CD14-positive monocyte (primary cell): ENCODE measurements at regions not wholly inside any gene's neighbourhood (a gene's known extent, or its start where the extent isn't known, plus 50 kb on each side); places are given as distances from the start of the nearest gene placed in this dataset.

Experiments used
- DNase-seq, 3 donors: peaks; one replicate each; pipeline ENCODE4 v3.0.0-alpha.2; 2011 to 2022
- H2AFZ ChIP-seq: 2 replicates; pipeline ENCODE4 v1.6.0; 2012; ENCODE audit warnings: mild to moderate bottlenecking, low read depth, low read length, inconsistent platforms; ENCODE audit not compliant: insufficient read depth, poor library complexity, severe bottlenecking
- H3K27ac ChIP-seq, 2 donors: 1 replicate in 1 of 2; 2 replicates in 1 of 2; pipeline ENCODE4 v1.5.1; 2012 to 2013; ENCODE audit warnings: low read length in 2 of 2, control low read depth in 1 of 2, inconsistent platforms in 1 of 2, low read depth in 1 of 2, mild to moderate bottlenecking in 1 of 2
- H3K27me3 ChIP-seq, 2 donors: one replicate each; pipeline versions ENCODE4 v1.6.0 to v1.6.1; 2011 to 2013; ENCODE audit warnings: low read length in 2 of 2; ENCODE audit not compliant: control insufficient read depth in 2 of 2, insufficient read depth in 2 of 2
- H3K36me3 ChIP-seq, 2 donors: replicated peaks in 1 of 2; 1 replicate in 1 of 2; 2 replicates in 1 of 2; pipeline versions ENCODE4 v1.5.1 to v1.6.1; 2012 to 2013; ENCODE audit warnings: low read length in 2 of 2, control low read depth in 1 of 2, inconsistent platforms in 1 of 2, mild to moderate bottlenecking in 1 of 2; ENCODE audit not compliant: insufficient read depth in 2 of 2, control insufficient read depth in 1 of 2
- H3K4me1 ChIP-seq, 2 donors: 1 replicate in 1 of 2; 2 replicates in 1 of 2; pipeline versions ENCODE4 v1.5.1 to v1.6.1; 2012 to 2013; ENCODE audit warnings: low read length in 2 of 2, control low read depth in 1 of 2, inconsistent platforms in 1 of 2, mild to moderate bottlenecking in 1 of 2, moderate library complexity in 1 of 2; ENCODE audit not compliant: insufficient read depth in 2 of 2, control insufficient read depth in 1 of 2
- H3K4me2 ChIP-seq: replicated peaks from 2 replicates; pipeline ENCODE3; 2012; ENCODE audit warnings: low read length, moderate library complexity, mild to moderate bottlenecking; ENCODE audit not compliant: poor library complexity, severe bottlenecking; ENCODE audit errors: extremely low read depth
- H3K4me3 ChIP-seq, 3 experiments: fragments of 200-600 bp in 1 of 3; sonication (generic) in 1 of 3; replicated peaks in 1 of 3; 1 replicate in 2 of 3; 2 replicates in 1 of 3; pipeline ENCODE4 v1.5.1; 2011 to 2013; ENCODE audit warnings: low read length in 3 of 3, mild to moderate bottlenecking in 3 of 3, control low read depth in 2 of 3, low read depth in 2 of 3, inconsistent platforms in 1 of 3, moderate library complexity in 1 of 3
- H3K79me2 ChIP-seq: 2 replicates; pipeline ENCODE4 v1.6.0; 2012; ENCODE audit warnings: mild to moderate bottlenecking, control low read depth, inconsistent platforms, low read length, moderate library complexity; ENCODE audit not compliant: insufficient read depth
- H3K9ac ChIP-seq: 2 replicates; pipeline ENCODE4 v1.6.0; 2017; ENCODE audit warnings: low read length, mild to moderate bottlenecking; ENCODE audit not compliant: insufficient read depth, poor library complexity, severe bottlenecking
- H3K9me3 ChIP-seq, 2 donors: replicated peaks in 1 of 2; 1 replicate in 1 of 2; 2 replicates in 1 of 2; pipeline versions ENCODE4 v1.5.1 to v1.6.1; 2012 to 2013; ENCODE audit warnings: low read length in 2 of 2, control low read depth in 1 of 2; ENCODE audit not compliant: control insufficient read depth in 1 of 2, insufficient read depth in 1 of 2
- H4K20me1 ChIP-seq: 2 replicates; pipeline ENCODE4 v1.6.0; 2012; ENCODE audit warnings: mild to moderate bottlenecking, low read length, control low read depth, moderate library complexity; ENCODE audit not compliant: insufficient read depth
- H3K27ac Mint-ChIP-seq, 7 donors: one replicate each; pipeline ENCODE4 v1.8.0; 2020; ENCODE audit warnings: mild to moderate bottlenecking in 7 of 7, mixed read lengths in 7 of 7, moderate library complexity in 6 of 7, inconsistent platforms in 2 of 7
- H3K27me3 Mint-ChIP-seq, 3 donors: one replicate each; pipeline ENCODE4 v1.8.0; 2021 to 2022; ENCODE audit warnings: low read depth in 3 of 3, mild to moderate bottlenecking in 3 of 3, mixed read lengths in 3 of 3, moderate library complexity in 3 of 3, inconsistent platforms in 1 of 3
- H3K36me3 Mint-ChIP-seq, 2 donors: one replicate each; pipeline ENCODE4 v1.8.0; 2020; ENCODE audit warnings: mixed read lengths in 2 of 2, inconsistent platforms in 1 of 2, mild to moderate bottlenecking in 1 of 2
- H3K4me1 Mint-ChIP-seq: one replicate; pipeline ENCODE4 v1.8.0; 2020; ENCODE audit warnings: mild to moderate bottlenecking, mixed read lengths
- H3K4me3 Mint-ChIP-seq, 2 donors: one replicate each; pipeline ENCODE4 v1.8.0; 2020; ENCODE audit warnings: mild to moderate bottlenecking in 2 of 2, mixed read lengths in 2 of 2, moderate library complexity in 1 of 2
- H3K9me3 Mint-ChIP-seq, 7 donors: one replicate each; pipeline ENCODE4 v1.8.0; 2020 to 2022; ENCODE audit warnings: mixed read lengths in 7 of 7, mild to moderate bottlenecking in 6 of 7, moderate library complexity in 6 of 7, inconsistent platforms in 2 of 7
- CTCF ChIP-seq: fragments of 200-600 bp; IDR thresholded peaks from one replicate; pipeline ENCODE4 v1.8.0; 2022; ENCODE audit warnings: antibody characterized with exemption, mild to moderate bottlenecking
- WGBS: methylation state at CpG from one replicate; pipeline ENCODE4 v1.1.5; 2013; ENCODE audit warnings: missing lambda C conversion rate; ENCODE audit not compliant: insufficient coverage; 5-methylcytosine and 5-hydroxymethylcytosine counted together
- intact Hi-C, 2 donors: fragments of 100-400 bp; cut with micrococcal nuclease; formaldehyde crosslinking; loops; one replicate each; pipeline versions ENCODE4 v1.15.0 to v1.15.1; 2023

DNA sequence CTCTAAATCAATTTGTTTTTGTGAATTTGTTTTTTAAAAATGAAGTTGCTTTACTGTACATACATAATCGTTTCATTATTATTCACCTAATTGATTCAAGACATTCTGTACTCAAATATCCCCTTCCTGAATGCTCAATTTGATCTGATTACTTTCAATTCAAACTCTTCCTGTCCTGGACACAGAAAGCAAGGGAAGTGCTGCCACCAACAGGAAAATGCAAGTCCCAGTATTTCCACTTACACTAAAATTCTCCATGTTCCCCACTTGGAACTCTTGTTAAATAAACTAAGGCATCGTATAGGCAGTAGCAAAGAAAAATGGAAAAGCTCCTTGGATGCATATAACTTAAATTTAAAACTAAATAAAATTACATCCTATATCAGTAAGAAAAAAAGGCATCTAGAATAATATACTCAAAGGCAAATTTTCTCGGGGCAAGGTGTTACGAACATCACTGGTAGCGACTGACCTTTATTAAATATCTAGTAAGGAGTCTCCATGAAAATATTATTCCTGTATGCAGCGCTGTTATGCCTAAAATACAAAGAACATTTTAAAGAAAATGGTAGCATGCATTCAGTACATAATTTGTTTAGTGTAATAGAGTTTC lies 72.0 kb upstream of the DBX2 start:
- 14% methylated on average over 1 of the region's 6 CpGs for WGBS
- Histone ChIP-seq H3K27me3 (no peaks in the 10 kb centered on the region), H3K79me2 (no peaks in the 10 kb centered on the region), H4K20me1 (no peaks in the 10 kb centered on the region), H3K9me3 (no peaks in the 10 kb centered on the region), H3K4me3 (no peak overlapping the region), H3K9ac (no peak overlapping the region), H3K4me2 (no peak overlapping the region), H3K36me3 (no peaks in the 10 kb centered on the region), H3K27ac (no peak overlapping the region), H3K4me1 (no peaks in the 10 kb centered on the region), H2AFZ (no peak overlapping the region)
- Mint-ChIP-seq H3K36me3 (no peaks in the 10 kb centered on the region), H3K4me3 (no peak overlapping the region), H3K27ac (no peak overlapping the region), H3K27me3 (peaks cover 0 to 6% (median 0%) of the 10 kb centered on the region in 3 donors), H3K4me1 (no peaks in the 10 kb centered on the region), H3K9me3 (peaks cover 0 to 1% (median 0%) of the 10 kb centered on the region in 7 donors)
- intact Hi-C loops: no loop called here
- TF ChIP-seq CTCF: no peak
- no peak for DNase-seq

DNA sequence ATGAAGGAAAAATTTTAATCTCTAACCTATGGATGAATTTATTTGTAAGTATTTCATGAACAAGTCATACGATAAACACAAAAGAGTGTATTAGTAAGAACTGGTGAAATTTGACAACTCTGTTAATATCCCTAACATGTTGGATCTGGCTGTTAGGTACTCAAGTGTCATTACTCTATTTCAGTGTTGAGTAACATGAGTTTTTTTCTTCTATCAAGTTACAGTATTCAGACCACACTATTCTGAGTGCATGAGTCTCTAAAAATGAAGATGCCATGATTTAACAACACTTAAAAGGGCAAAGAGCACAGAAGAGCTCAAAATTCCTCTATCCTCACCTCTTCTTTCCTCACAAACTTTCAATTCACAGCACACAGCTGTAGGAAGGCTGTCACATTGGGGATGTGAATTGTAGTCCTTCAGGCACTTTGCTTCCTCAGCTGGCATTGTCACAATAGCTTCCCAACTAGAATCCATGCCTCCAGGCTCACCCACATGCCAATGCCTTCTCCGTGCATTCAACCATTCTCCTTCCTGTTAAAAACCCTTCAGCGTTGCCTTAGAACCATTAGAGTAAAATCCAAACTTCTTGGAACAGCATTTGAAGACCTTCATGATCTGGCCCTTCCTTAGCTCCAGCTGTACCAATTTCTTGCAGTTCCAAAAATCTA lies 73.7 kb upstream of the DBX2 start:
- DNase-seq: no peak
- no peaks in the 10 kb centered on the region for H3K4me1 ChIP-seq
- Mint-ChIP-seq H3K4me1 (no peaks in the 10 kb centered on the region), H3K27ac (no peak overlapping the region), H3K36me3 (no peaks in the 10 kb centered on the region), H3K27me3 (peaks cover 0 to 7% (median 0%) of the 10 kb centered on the region in 3 donors), H3K4me3 (no peak overlapping the region), H3K9me3 (no peaks in the 10 kb centered on the region)
- no peaks in the 10 kb centered on the region for H3K9me3 ChIP-seq
- H3K79me2 ChIP-seq: no peaks in the 10 kb centered on the region
- no peaks in the 10 kb centered on the region for H3K36me3 ChIP-seq
- H4K20me1 ChIP-seq: no peaks in the 10 kb centered on the region
- H3K4me3 ChIP-seq: no peak overlapping the region
- no peak for TF ChIP-seq CTCF
- no peak overlapping the region for H3K9ac ChIP-seq
- H3K4me2 ChIP-seq: no peak overlapping the region
- intact Hi-C loops: no loop called here
- no peak overlapping the region for H3K27ac ChIP-seq
- no peaks in the 10 kb centered on the region for H3K27me3 ChIP-seq
- 100% methylated on average over 2 of the region's 3 CpGs for WGBS
- no peak overlapping the region for H2AFZ ChIP-seq
